Liver (tissue), 8 donors: ENCODE measurements at regions not wholly inside any gene's neighbourhood (a gene's known extent, or its start where the extent isn't known, plus 50 kb on each side); places are given as distances from the start of the nearest gene placed in this dataset.

Experiments used
- DNase-seq: peaks from one replicate; pipeline ENCODE4 v3.0.0-alpha.2; 2017; ENCODE audit warnings: low spot score
- H3K27ac ChIP-seq, 2 donors: one replicate each; pipeline ENCODE4 v1.7.0; 2013; ENCODE audit warnings: inconsistent platforms in 2 of 2, low read length in 2 of 2, control low read depth in 1 of 2, low read depth in 1 of 2, mild to moderate bottlenecking in 1 of 2
- H3K27me3 ChIP-seq, 4 donors: one replicate each; pipeline versions ENCODE4 v1.6.1 to v1.7.0; 2013; ENCODE audit warnings: low read length in 3 of 4, inconsistent platforms in 1 of 4, mild to moderate bottlenecking in 1 of 4, moderate library complexity in 1 of 4; ENCODE audit not compliant: control insufficient read depth in 4 of 4, insufficient read depth in 4 of 4
- H3K36me3 ChIP-seq, 4 donors: one replicate each; pipeline versions ENCODE4 v1.6.1 to v1.7.0; 2013; ENCODE audit warnings: low read length in 3 of 4, mild to moderate bottlenecking in 3 of 4, low read depth in 1 of 4, moderate library complexity in 1 of 4; ENCODE audit not compliant: control insufficient read depth in 4 of 4, insufficient read depth in 3 of 4
- H3K4me1 ChIP-seq, 4 donors: one replicate each; pipeline versions ENCODE4 v1.6.1 to v1.7.0; 2013; ENCODE audit warnings: low read length in 3 of 4, mild to moderate bottlenecking in 3 of 4, moderate library complexity in 1 of 4; ENCODE audit not compliant: control insufficient read depth in 4 of 4, insufficient read depth in 4 of 4
- H3K4me3 ChIP-seq, 3 donors: one replicate each; pipeline versions ENCODE4 v1.6.1 to v1.7.0; 2013; ENCODE audit warnings: low read length in 3 of 3, control low read depth in 1 of 3, low read depth in 1 of 3, mild to moderate bottlenecking in 1 of 3
- H3K9ac ChIP-seq, 2 donors: one replicate each; pipeline ENCODE4 v1.7.0; 2013; ENCODE audit warnings: low read length in 2 of 2, mild to moderate bottlenecking in 2 of 2, moderate library complexity in 2 of 2, control low read depth in 1 of 2, low read depth in 1 of 2
- H3K9me3 ChIP-seq, 4 donors: one replicate each; pipeline versions ENCODE4 v1.6.1 to v1.7.0; 2013; ENCODE audit warnings: low read length in 3 of 4; ENCODE audit not compliant: control insufficient read depth in 4 of 4
- EGR1 ChIP-seq, 2 donors: IDR thresholded peaks; 2 replicates each; pipeline ENCODE4 v1.6.1; 2016 to 2018; ENCODE audit warnings: antibody characterized with exemption in 2 of 2, low read depth in 2 of 2
- FOXA1 ChIP-seq: IDR thresholded peaks from 2 replicates; pipeline ENCODE4 v1.6.1; 2016; ENCODE audit warnings: antibody characterized with exemption
- FOXA2 ChIP-seq: IDR thresholded peaks from 2 replicates; pipeline ENCODE4 v1.6.1; 2016; ENCODE audit warnings: antibody characterized with exemption
- GABPA ChIP-seq, 2 donors: IDR thresholded peaks in 1 of 2; conservative IDR thresholded peaks in 1 of 2; 2 replicates each; pipeline ENCODE4 v1.6.1; 2016; ENCODE audit warnings: antibody characterized with exemption in 2 of 2, mild to moderate bottlenecking in 1 of 2, moderate library complexity in 1 of 2
- HNF4A ChIP-seq, 2 donors: conservative IDR thresholded peaks; 2 replicates each; pipeline ENCODE4 v1.6.1; 2016; ENCODE audit warnings: antibody characterized with exemption in 2 of 2, mild to moderate bottlenecking in 2 of 2
- HNF4G ChIP-seq: IDR thresholded peaks from 2 replicates; pipeline ENCODE4 v1.6.1; 2016; ENCODE audit warnings: antibody characterized with exemption
- JUND ChIP-seq, 2 donors: IDR thresholded peaks; 2 replicates each; pipeline ENCODE4 v1.6.1; 2016; ENCODE audit warnings: antibody characterized with exemption in 2 of 2
- NR2F2 ChIP-seq: IDR thresholded peaks from 2 replicates; pipeline ENCODE4 v1.6.1; 2016; ENCODE audit warnings: antibody characterized with exemption
- RAD21 ChIP-seq, 2 donors: IDR thresholded peaks; 2 replicates each; pipeline ENCODE4 v1.6.1; 2016; ENCODE audit warnings: antibody characterized with exemption in 2 of 2, mild to moderate bottlenecking in 2 of 2
- RXRA ChIP-seq, 2 donors: IDR thresholded peaks; 2 replicates each; pipeline ENCODE4 v1.6.1; 2017 to 2018; ENCODE audit warnings: antibody characterized with exemption in 2 of 2, mild to moderate bottlenecking in 1 of 2
- SP1 ChIP-seq: IDR thresholded peaks from 2 replicates; pipeline ENCODE4 v1.6.1; 2018; ENCODE audit warnings: antibody characterized with exemption, mild to moderate bottlenecking
- TAF1 ChIP-seq: conservative IDR thresholded peaks from 2 replicates; pipeline ENCODE4 v1.6.1; 2016; ENCODE audit warnings: antibody characterized with exemption, mild to moderate bottlenecking
- YY1 ChIP-seq: IDR thresholded peaks from 2 replicates; pipeline ENCODE4 v1.6.1; 2016; ENCODE audit warnings: antibody characterized with exemption, mild to moderate bottlenecking
- WGBS: extraction: QIAGEN DNeasy Blood & Tissue Kit; methylation state at CpG from one replicate; pipeline ENCODE4 v1.1.7; 2013; 5-methylcytosine and 5-hydroxymethylcytosine counted together
- TF ChIP-seq, protein P1 (sequence below): fragments of 150-350 bp; IDR thresholded peaks from 2 replicates; pipeline ENCODE4 v1.5.1; 2017; ENCODE audit warnings: improper control_type of control experiment, low read depth, low read length; ENCODE audit not compliant: missing input control
- TF ChIP-seq, protein P2 (sequence below): IDR thresholded peaks from 2 replicates; pipeline ENCODE4 v1.6.1; 2016; ENCODE audit warnings: antibody characterized with exemption
- TF ChIP-seq, protein P3 (sequence below): IDR thresholded peaks from 2 replicates; pipeline ENCODE4 v1.6.1; 2016; ENCODE audit warnings: antibody characterized with exemption
- donor health status: healthy.
- donor health status: healthy.
- donor health status: healthy.
- donor health status: healthy.
- donor health status: healthy.

DNA sequence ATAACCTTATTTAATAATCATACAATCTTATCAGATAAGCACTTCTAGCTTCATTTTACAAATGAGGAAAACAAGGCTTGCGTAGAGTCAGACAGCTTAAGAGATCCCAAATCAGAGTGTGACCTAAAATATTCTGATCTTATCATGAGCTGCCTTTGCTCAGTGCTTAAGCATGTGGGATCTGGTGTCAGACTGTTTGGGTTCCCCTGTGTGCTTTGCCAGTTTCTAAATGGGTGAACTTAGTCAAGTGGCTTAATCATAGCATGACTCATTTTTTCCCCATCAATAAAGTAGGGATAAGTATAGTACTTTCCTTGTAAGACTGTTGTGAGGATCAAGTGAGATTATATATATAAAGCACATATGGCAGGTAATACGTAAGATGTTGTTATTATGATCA lies 612.6 kb upstream of the C16orf82 start:
- WGBS, result 82% methylated on average over 2 of the region's 2 CpGs

DNA sequence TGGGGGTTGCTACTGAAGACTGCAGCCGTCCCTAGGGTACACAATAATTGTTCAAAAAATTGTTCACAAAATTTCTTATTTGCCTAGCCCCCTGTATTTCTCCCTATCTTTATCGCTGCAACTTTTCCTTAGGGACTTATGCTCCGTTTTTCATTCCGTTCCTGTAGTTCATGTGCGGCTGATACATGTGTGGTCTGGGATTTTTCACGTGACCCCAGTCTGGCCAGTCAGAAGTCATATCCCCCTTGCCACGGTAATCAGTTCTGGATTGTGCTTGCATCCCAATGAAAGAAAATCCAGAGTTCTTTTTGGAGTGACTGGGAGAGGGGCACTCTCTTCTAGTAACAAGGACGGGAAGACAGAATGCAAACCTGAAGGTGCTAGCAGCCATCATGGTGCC lies 610.7 kb upstream of the C16orf82 start:
- Histone ChIP-seq H3K4me1 (no peaks in the 10 kb centered on the region), H3K27me3 (no peaks in the 10 kb centered on the region), H3K9ac (no peak overlapping the region), H3K9me3 (peaks cover 0 to 7% (median 3%) of the 10 kb centered on the region in 4 donors), H3K27ac (no peak overlapping the region), H3K4me3 (no peak overlapping the region), H3K36me3 (no peaks in the 10 kb centered on the region)
- no peak for DNase-seq
- 80% methylated on average over 8 of the region's 8 CpGs for WGBS
- TF ChIP-seq NR2F2 (no peak), HNF4A (conservative IDR thresholded peaks at IDR 0.05) (no peak), TAF1 (no peak), EGR1 (IDR thresholded peaks at IDR 0.05; ENCODE audit: low read depth in 2 of 2) (no peak), SP1 (no peak), FOXA2 (no peak), HNF4G (no peak), GABPA (IDR thresholded peaks at IDR 0.05 in 1 of 2, conservative IDR thresholded peaks at IDR 0.05 in 1 of 2) (no peak), RXRA (IDR thresholded peaks at IDR 0.05) (no peak), RAD21 (IDR thresholded peaks at IDR 0.05) (no peak), YY1 (no peak), JUND (IDR thresholded peaks at IDR 0.05) (no peak), FOXA1 (no peak)
- TF ChIP-seq, protein P1, sequence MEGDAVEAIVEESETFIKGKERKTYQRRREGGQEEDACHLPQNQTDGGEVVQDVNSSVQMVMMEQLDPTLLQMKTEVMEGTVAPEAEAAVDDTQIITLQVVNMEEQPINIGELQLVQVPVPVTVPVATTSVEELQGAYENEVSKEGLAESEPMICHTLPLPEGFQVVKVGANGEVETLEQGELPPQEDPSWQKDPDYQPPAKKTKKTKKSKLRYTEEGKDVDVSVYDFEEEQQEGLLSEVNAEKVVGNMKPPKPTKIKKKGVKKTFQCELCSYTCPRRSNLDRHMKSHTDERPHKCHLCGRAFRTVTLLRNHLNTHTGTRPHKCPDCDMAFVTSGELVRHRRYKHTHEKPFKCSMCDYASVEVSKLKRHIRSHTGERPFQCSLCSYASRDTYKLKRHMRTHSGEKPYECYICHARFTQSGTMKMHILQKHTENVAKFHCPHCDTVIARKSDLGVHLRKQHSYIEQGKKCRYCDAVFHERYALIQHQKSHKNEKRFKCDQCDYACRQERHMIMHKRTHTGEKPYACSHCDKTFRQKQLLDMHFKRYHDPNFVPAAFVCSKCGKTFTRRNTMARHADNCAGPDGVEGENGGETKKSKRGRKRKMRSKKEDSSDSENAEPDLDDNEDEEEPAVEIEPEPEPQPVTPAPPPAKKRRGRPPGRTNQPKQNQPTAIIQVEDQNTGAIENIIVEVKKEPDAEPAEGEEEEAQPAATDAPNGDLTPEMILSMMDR, result no peak
- TF ChIP-seq, protein P2, sequence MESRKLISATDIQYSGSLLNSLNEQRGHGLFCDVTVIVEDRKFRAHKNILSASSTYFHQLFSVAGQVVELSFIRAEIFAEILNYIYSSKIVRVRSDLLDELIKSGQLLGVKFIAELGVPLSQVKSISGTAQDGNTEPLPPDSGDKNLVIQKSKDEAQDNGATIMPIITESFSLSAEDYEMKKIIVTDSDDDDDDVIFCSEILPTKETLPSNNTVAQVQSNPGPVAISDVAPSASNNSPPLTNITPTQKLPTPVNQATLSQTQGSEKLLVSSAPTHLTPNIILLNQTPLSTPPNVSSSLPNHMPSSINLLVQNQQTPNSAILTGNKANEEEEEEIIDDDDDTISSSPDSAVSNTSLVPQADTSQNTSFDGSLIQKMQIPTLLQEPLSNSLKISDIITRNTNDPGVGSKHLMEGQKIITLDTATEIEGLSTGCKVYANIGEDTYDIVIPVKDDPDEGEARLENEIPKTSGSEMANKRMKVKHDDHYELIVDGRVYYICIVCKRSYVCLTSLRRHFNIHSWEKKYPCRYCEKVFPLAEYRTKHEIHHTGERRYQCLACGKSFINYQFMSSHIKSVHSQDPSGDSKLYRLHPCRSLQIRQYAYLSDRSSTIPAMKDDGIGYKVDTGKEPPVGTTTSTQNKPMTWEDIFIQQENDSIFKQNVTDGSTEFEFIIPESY, result no peak
- TF ChIP-seq, protein P3, sequence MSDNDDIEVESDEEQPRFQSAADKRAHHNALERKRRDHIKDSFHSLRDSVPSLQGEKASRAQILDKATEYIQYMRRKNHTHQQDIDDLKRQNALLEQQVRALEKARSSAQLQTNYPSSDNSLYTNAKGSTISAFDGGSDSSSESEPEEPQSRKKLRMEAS, result no peak

More for the DNA sequence above, 612.6 kb upstream of the C16orf82 start:
- H3K4me3 ChIP-seq, result no peak overlapping the region
- H3K9ac ChIP-seq, result no peak overlapping the region
- no peaks in the 10 kb centered on the region for H3K36me3 ChIP-seq
- H3K9me3 ChIP-seq, result peaks cover 0 to 7% (median 3%) of the 10 kb centered on the region in 4 donors
- H3K27ac ChIP-seq, result no peak overlapping the region
- no peak for DNase-seq
- TF ChIP-seq, protein P1, result no peak
- TF ChIP-seq YY1, result no peak
- no peak for TF ChIP-seq FOXA2
- no peaks in the 10 kb centered on the region for H3K4me1 ChIP-seq
- no peaks in the 10 kb centered on the region for H3K27me3 ChIP-seq
